WTC11 (cell line): ENCODE measurements at regions not wholly inside any gene's neighbourhood (a gene's known extent, or its start where the extent isn't known, plus 50 kb on each side); places are given as distances from the start of the nearest gene placed in this dataset.

Source experiments
- CBFB ChIP-seq: sonication (generic); formaldehyde crosslinking; IDR thresholded peaks from 2 replicates; pipeline ENCODE4 v1.8.1; 2022; ENCODE audit warnings: mild to moderate bottlenecking, low read depth, missing genetic modification reagents
- CREB1 ChIP-seq: sonication (generic); formaldehyde crosslinking; IDR thresholded peaks from 2 replicates; pipeline ENCODE4 v1.8.0; 2023; ENCODE audit warnings: mild to moderate bottlenecking, missing genetic modification reagents
- FOXJ3 ChIP-seq: sonication (generic); formaldehyde crosslinking; IDR thresholded peaks from 2 replicates; pipeline ENCODE4 v1.9.0; 2021; ENCODE audit warnings: missing genetic modification reagents, mild to moderate bottlenecking, borderline replicate concordance
- JUN ChIP-seq: sonication (generic); formaldehyde crosslinking; IDR thresholded peaks from 2 replicates; pipeline ENCODE4 v1.8.0; 2023; ENCODE audit warnings: mild to moderate bottlenecking, missing genetic modification reagents
- OVOL2 ChIP-seq: fragments of 250-450 bp; sonication (Bioruptor Pico); IDR thresholded peaks from 2 replicates; pipeline ENCODE4 v1.9.0; 2021; ENCODE audit warnings: mild to moderate bottlenecking, borderline replicate concordance
- TEAD1 ChIP-seq: sonication (generic); formaldehyde crosslinking; IDR thresholded peaks from 2 replicates; pipeline ENCODE4 v1.8.0; 2022; ENCODE audit warnings: mild to moderate bottlenecking, missing genetic modification reagents
- TP53 ChIP-seq: sonication (generic); formaldehyde crosslinking; IDR thresholded peaks from 2 replicates; pipeline ENCODE4 v1.8.1; 2023; ENCODE audit warnings: mild to moderate bottlenecking, missing genetic modification reagents
- ZNF423 ChIP-seq: fragments of 250-450 bp; sonication (Bioruptor Pico); IDR thresholded peaks from 2 replicates; pipeline ENCODE4 v2.1.2; 2022; ENCODE audit warnings: mild to moderate bottlenecking, moderate library complexity
- TF ChIP-seq, protein P1 (sequence below): fragments of 200-600 bp; IDR thresholded peaks from 2 replicates; pipeline ENCODE4 v1.8.0; 2022; ENCODE audit warnings: antibody characterized with exemption
- TF ChIP-seq, protein P2 (sequence below): sonication (generic); formaldehyde crosslinking; conservative IDR thresholded peaks from 2 replicates; pipeline ENCODE4 v1.8.1; 2023; ENCODE audit warnings: mild to moderate bottlenecking, low read depth, missing genetic modification reagents, moderate library complexity
- TF ChIP-seq, protein P3 (sequence below): sonication (generic); formaldehyde crosslinking; IDR thresholded peaks from 2 replicates; pipeline ENCODE4 v1.8.0; 2023; ENCODE audit warnings: missing genetic modification reagents
- TF ChIP-seq, protein P4 (sequence below): sonication (generic); formaldehyde crosslinking; IDR thresholded peaks from 2 replicates; pipeline ENCODE4 v1.8.1; 2022; ENCODE audit warnings: low read depth, mild to moderate bottlenecking, moderate library complexity, missing genetic modification reagents, borderline replicate concordance
- TF ChIP-seq, protein P5 (sequence below): sonication (generic); formaldehyde crosslinking; IDR thresholded peaks from 2 replicates; pipeline ENCODE4 v1.8.1; 2022; ENCODE audit warnings: low read depth, missing genetic modification reagents, borderline replicate concordance
- TF ChIP-seq, protein P6 (sequence below): sonication (generic); formaldehyde crosslinking; IDR thresholded peaks from 2 replicates; pipeline ENCODE4 v1.8.1; 2023; ENCODE audit warnings: mild to moderate bottlenecking, missing genetic modification reagents, moderate library complexity

- TF ChIP-seq, protein P1, sequence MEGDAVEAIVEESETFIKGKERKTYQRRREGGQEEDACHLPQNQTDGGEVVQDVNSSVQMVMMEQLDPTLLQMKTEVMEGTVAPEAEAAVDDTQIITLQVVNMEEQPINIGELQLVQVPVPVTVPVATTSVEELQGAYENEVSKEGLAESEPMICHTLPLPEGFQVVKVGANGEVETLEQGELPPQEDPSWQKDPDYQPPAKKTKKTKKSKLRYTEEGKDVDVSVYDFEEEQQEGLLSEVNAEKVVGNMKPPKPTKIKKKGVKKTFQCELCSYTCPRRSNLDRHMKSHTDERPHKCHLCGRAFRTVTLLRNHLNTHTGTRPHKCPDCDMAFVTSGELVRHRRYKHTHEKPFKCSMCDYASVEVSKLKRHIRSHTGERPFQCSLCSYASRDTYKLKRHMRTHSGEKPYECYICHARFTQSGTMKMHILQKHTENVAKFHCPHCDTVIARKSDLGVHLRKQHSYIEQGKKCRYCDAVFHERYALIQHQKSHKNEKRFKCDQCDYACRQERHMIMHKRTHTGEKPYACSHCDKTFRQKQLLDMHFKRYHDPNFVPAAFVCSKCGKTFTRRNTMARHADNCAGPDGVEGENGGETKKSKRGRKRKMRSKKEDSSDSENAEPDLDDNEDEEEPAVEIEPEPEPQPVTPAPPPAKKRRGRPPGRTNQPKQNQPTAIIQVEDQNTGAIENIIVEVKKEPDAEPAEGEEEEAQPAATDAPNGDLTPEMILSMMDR, result peak; percentile 43; the same call in 1 of the 2 replicates
- TF ChIP-seq OVOL2 (CRISPR knock-in tag), result no peak
- no peak for TF ChIP-seq TP53
- TF ChIP-seq, protein P2, sequence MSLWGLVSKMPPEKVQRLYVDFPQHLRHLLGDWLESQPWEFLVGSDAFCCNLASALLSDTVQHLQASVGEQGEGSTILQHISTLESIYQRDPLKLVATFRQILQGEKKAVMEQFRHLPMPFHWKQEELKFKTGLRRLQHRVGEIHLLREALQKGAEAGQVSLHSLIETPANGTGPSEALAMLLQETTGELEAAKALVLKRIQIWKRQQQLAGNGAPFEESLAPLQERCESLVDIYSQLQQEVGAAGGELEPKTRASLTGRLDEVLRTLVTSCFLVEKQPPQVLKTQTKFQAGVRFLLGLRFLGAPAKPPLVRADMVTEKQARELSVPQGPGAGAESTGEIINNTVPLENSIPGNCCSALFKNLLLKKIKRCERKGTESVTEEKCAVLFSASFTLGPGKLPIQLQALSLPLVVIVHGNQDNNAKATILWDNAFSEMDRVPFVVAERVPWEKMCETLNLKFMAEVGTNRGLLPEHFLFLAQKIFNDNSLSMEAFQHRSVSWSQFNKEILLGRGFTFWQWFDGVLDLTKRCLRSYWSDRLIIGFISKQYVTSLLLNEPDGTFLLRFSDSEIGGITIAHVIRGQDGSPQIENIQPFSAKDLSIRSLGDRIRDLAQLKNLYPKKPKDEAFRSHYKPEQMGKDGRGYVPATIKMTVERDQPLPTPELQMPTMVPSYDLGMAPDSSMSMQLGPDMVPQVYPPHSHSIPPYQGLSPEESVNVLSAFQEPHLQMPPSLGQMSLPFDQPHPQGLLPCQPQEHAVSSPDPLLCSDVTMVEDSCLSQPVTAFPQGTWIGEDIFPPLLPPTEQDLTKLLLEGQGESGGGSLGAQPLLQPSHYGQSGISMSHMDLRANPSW, result no peak
- TF ChIP-seq CREB1 (CRISPR knock-in tag), result no peak
- TF ChIP-seq JUN, result no peak
- no peak for TF ChIP-seq TEAD1
- no peak for TF ChIP-seq CBFB (CRISPR knock-in tag)
- TF ChIP-seq, protein P3, sequence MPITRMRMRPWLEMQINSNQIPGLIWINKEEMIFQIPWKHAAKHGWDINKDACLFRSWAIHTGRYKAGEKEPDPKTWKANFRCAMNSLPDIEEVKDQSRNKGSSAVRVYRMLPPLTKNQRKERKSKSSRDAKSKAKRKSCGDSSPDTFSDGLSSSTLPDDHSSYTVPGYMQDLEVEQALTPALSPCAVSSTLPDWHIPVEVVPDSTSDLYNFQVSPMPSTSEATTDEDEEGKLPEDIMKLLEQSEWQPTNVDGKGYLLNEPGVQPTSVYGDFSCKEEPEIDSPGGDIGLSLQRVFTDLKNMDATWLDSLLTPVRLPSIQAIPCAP (CRISPR knock-in tag), result no peak
- TF ChIP-seq, protein P4, sequence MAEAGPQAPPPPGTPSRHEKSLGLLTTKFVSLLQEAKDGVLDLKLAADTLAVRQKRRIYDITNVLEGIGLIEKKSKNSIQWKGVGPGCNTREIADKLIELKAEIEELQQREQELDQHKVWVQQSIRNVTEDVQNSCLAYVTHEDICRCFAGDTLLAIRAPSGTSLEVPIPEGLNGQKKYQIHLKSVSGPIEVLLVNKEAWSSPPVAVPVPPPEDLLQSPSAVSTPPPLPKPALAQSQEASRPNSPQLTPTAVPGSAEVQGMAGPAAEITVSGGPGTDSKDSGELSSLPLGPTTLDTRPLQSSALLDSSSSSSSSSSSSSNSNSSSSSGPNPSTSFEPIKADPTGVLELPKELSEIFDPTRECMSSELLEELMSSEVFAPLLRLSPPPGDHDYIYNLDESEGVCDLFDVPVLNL (CRISPR knock-in tag), result no peak
- TF ChIP-seq ZNF423, result no peak
- no peak for TF ChIP-seq FOXJ3
- TF ChIP-seq, protein P5, sequence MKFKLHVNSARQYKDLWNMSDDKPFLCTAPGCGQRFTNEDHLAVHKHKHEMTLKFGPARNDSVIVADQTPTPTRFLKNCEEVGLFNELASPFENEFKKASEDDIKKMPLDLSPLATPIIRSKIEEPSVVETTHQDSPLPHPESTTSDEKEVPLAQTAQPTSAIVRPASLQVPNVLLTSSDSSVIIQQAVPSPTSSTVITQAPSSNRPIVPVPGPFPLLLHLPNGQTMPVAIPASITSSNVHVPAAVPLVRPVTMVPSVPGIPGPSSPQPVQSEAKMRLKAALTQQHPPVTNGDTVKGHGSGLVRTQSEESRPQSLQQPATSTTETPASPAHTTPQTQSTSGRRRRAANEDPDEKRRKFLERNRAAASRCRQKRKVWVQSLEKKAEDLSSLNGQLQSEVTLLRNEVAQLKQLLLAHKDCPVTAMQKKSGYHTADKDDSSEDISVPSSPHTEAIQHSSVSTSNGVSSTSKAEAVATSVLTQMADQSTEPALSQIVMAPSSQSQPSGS (CRISPR knock-in tag), result no peak
- TF ChIP-seq, protein P6, sequence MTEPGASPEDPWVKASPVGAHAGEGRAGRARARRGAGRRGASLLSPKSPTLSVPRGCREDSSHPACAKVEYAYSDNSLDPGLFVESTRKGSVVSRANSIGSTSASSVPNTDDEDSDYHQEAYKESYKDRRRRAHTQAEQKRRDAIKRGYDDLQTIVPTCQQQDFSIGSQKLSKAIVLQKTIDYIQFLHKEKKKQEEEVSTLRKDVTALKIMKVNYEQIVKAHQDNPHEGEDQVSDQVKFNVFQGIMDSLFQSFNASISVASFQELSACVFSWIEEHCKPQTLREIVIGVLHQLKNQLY (CRISPR knock-in tag), result no peak
These were observed 1695.3 kb downstream of the BRINP3 start for GRCh38 chr1:188782220-188782841.
